GM12865 (cell line): ENCODE measurements at regions not wholly inside any gene's neighbourhood (a gene's known extent, or its start where the extent isn't known, plus 50 kb on each side); places are given as distances from the start of the nearest gene placed in this dataset.

Source experiments
- DNase-seq: peaks from one replicate; pipeline ENCODE4 v3.0.0; 2010; ENCODE audit warnings: low read depth
- H3K4me3 ChIP-seq: 2 replicates; pipeline ENCODE4 v1.5.1; 2011; ENCODE audit warnings: mild to moderate bottlenecking, low read depth, low read length, control low read depth
- CTCF ChIP-seq: IDR thresholded peaks from 2 replicates; pipeline ENCODE4 v1.5.1; 2011; ENCODE audit warnings: low read length, control low read depth, low read depth, inconsistent platforms; ENCODE audit not compliant: insufficient read depth; ENCODE audit errors: missing control alignments

DNA sequence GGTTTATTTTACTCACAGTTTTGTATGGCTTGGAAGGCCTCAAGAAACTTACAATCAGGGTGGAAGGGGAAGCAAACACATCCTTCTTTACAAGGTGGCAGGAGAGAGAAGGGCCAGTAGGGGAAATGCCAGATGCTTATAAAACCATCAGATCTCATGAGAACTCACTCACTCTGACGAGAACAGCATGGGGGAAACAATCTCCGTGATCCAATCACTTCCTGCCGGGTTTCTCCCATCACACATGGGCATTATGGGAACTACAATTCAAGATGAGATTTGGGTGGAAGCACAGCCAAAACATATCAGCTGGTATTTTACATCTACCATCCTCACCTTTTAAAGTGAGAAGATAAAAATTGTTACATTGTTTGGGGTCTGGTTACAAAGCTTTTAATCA is 427.9 kb upstream of the CDH7 start:
- H3K4me3 ChIP-seq = no peak overlapping the region
- no peak for TF ChIP-seq CTCF
- no peak for DNase-seq

DNA sequence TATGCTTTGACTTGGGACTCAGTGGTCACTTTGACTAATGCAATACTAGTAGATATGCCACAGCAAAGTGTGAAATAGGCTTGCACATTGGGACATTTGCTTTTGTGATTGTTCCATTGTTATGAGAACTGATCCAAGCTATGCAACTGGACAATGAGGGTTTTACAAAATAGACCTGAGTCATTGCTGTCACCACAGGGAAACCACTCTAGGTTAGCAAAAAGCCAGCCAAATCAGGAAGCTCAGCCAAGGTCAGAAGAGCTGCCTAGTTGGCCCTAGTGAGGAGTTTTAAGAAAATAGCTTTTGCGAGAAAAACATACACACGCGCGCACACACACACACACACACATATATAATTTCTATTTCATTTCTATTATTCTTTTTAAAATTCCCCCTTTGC is 452.4 kb upstream of the CDH7 start:
- no peak for DNase-seq
- TF ChIP-seq CTCF = no peak
- no peak overlapping the region for H3K4me3 ChIP-seq

DNA sequence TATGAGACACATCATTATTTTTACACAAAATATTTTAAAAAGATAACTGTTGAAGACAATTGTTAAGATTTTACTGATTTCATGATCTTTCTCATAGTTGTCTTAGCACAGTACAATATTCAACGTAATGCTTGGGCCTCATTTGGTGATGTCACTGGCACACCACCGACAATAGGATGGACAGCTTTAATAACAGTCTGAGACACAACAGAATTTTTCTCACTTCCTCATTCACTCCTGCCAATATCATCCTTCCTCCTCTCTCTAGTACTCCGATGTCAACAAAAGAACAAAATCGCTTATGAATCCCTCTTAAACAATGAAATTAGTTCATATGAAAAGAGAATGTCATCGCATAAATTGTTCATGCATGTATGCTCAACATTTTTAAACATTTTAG is 461.9 kb upstream of the CDH7 start:
- no peak for DNase-seq
- no peak for TF ChIP-seq CTCF
- H3K4me3 ChIP-seq = no peak overlapping the region

- no peak for TF ChIP-seq CTCF
- H3K4me3 ChIP-seq = no peak overlapping the region
- no peak for DNase-seq
Measured at GRCh38 chr18:65287652-65288051, 463.2 kb upstream of the CDH7 start.

- no peak overlapping the region for H3K4me3 ChIP-seq
- TF ChIP-seq CTCF = no peak
- DNase-seq = no peak
Measured at GRCh38 chr18:65282096-65282495, 468.7 kb upstream of the CDH7 start.

DNA sequence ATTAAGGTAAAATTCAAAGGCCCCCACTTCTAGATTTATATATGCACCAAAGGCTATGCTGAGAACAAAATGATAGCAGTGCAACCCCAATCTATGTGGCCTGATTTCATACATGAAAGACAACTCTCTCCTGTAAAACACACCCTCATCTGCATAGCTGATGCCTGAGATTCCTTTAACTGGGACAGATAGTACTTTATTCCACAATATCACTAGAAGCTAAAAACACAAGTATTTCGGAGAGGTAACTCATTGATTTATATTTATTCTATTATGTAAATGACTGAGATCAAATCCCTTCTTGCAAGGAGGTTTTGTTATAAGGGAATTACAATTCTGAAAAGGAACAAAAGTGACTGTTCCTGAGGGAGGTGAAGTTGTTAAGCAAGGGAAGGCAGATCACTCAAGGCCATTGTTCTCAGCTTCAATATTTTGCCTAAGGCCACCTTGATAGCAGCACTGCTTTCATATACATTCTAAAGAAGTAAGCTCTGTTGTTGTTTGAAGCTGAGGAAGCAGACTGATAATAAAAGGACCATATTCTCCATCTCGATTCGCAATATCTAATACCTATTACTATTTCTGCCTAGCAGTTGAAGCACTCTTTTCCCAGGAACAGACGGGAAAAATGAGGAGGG is 471.0 kb upstream of the CDH7 start:
- DNase-seq = no peak
- no peak overlapping the region for H3K4me3 ChIP-seq
- TF ChIP-seq CTCF = no peak
